GM23248 (cell line): ENCODE measurements at regions not wholly inside any gene's neighbourhood (a gene's known extent, or its start where the extent isn't known, plus 50 kb on each side); places are given as distances from the start of the nearest gene placed in this dataset.

Source experiments
- EZH2 ChIP-seq: fragments of 200-600 bp; sonication (generic); IDR thresholded peaks from 2 replicates; pipeline ENCODE4 v1.6.1; 2018; ENCODE audit warnings: antibody characterized with exemption, mild to moderate bottlenecking; ENCODE audit not compliant: insufficient read depth, poor library complexity, severe bottlenecking
- EZH2phosphoT487 ChIP-seq: fragments of 200-600 bp; sonication (generic); IDR thresholded peaks from 2 replicates; pipeline ENCODE4 v1.6.1; 2018; ENCODE audit warnings: antibody characterized with exemption, moderate library complexity, mild to moderate bottlenecking, low read depth; ENCODE audit not compliant: insufficient read depth

GRCh38 chr6:25006075-25006474 is 70.3 kb upstream of the RIPOR2 start:
- TF ChIP-seq EZH2 (no peak), EZH2phosphoT487 (no peak)
